ENCODE measurements at regions not wholly inside any gene's neighbourhood (a gene's known extent, or its start where the extent isn't known, plus 50 kb on each side); places are given as distances from the start of the nearest gene placed in this dataset.
A peak's percentile ranks its signal among the peaks of the same experiment; 100 is the strongest.

DNA sequence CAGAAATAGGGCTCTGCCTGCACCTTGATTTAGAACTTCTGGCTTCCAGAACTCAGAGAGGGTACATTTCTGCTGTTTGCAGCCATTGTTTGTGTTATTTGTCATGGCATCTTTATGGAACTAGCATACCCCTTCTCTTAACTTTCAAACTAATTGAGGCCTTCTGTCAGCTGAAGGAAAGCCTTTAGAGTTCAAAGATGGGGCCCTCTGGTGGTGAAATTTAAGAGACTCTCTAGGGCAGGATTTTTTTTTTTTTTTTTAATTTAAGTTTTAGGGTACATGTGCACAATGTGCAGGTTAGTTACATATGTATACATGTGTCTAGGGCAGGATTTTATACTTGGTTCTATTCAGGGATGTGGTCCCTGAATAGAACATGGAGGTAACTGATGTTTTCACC is 260.6 kb upstream of the LINC00305 start:
- TF ChIP-seq, protein P1, sequence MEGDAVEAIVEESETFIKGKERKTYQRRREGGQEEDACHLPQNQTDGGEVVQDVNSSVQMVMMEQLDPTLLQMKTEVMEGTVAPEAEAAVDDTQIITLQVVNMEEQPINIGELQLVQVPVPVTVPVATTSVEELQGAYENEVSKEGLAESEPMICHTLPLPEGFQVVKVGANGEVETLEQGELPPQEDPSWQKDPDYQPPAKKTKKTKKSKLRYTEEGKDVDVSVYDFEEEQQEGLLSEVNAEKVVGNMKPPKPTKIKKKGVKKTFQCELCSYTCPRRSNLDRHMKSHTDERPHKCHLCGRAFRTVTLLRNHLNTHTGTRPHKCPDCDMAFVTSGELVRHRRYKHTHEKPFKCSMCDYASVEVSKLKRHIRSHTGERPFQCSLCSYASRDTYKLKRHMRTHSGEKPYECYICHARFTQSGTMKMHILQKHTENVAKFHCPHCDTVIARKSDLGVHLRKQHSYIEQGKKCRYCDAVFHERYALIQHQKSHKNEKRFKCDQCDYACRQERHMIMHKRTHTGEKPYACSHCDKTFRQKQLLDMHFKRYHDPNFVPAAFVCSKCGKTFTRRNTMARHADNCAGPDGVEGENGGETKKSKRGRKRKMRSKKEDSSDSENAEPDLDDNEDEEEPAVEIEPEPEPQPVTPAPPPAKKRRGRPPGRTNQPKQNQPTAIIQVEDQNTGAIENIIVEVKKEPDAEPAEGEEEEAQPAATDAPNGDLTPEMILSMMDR (IDR thresholded peaks at IDR 0.05): peak in 1 of 3 donors; percentile 14
- TF ChIP-seq POLR2AphosphoS5 (IDR thresholded peaks at IDR 0.05): no peak
